CD8-positive, alpha-beta memory T cell (primary cell): ENCODE measurements at regions not wholly inside any gene's neighbourhood (a gene's known extent, or its start where the extent isn't known, plus 50 kb on each side); places are given as distances from the start of the nearest gene placed in this dataset.

Experiments
- CTCF ChIA-PET: fragments of 350-600 bp; sonication (Branson Sonifier 250); formaldehyde crosslinking; loops from one replicate; lab custom pipeline; 2021; ENCODE audit warnings: antibody characterized with exemption; lab: Charles Lee
- POLR2A ChIA-PET: fragments of 350-600 bp; sonication (Branson Sonifier 250); formaldehyde crosslinking; loops from one replicate; lab custom pipeline; 2021; ENCODE audit warnings: antibody characterized with exemption; lab: Charles Lee
- DNase-seq, 5 donors: peaks; one replicate each; pipeline versions ENCODE4 v3.0.0 to v3.0.0-alpha.2; 2020 to 2022; ENCODE audit warnings: mixed read lengths in 1 of 5
- H3K27ac ChIP-seq: one replicate; pipeline ENCODE4 v1.7.0; 2013; ENCODE audit warnings: low read depth, mild to moderate bottlenecking, low read length, moderate library complexity
- H3K27me3 ChIP-seq: 2 replicates; pipeline ENCODE4 v1.7.0; 2013; ENCODE audit warnings: low read length, mild to moderate bottlenecking; ENCODE audit not compliant: insufficient read depth, poor library complexity, severe bottlenecking
- H3K36me3 ChIP-seq: 2 replicates; pipeline ENCODE4 v1.7.0; 2013; ENCODE audit warnings: mild to moderate bottlenecking, low read length, moderate library complexity; ENCODE audit not compliant: insufficient read depth
- H3K4me1 ChIP-seq: 2 replicates; pipeline ENCODE4 v1.7.0; 2013; ENCODE audit warnings: mild to moderate bottlenecking, low read length, moderate library complexity; ENCODE audit not compliant: insufficient read depth
- H3K4me3 ChIP-seq: 2 replicates; pipeline ENCODE4 v1.7.0; 2013; ENCODE audit warnings: mild to moderate bottlenecking, low read length
- H3K9me3 ChIP-seq: 2 replicates; pipeline ENCODE4 v1.7.0; 2013; ENCODE audit warnings: mild to moderate bottlenecking, low read length
- H3K27ac Mint-ChIP-seq, 8 donors: one replicate each; pipeline ENCODE4 v1.8.0; 2020 to 2021; ENCODE audit warnings: mixed read lengths in 8 of 8, mild to moderate bottlenecking in 6 of 8, inconsistent platforms in 3 of 8, moderate library complexity in 3 of 8
- H3K27me3 Mint-ChIP-seq, 2 donors: one replicate each; pipeline ENCODE4 v1.8.0; 2020 to 2021; ENCODE audit warnings: mixed read lengths in 2 of 2, mild to moderate bottlenecking in 1 of 2, moderate library complexity in 1 of 2
- H3K36me3 Mint-ChIP-seq, 3 donors: one replicate each; pipeline ENCODE4 v1.8.0; 2020 to 2021; ENCODE audit warnings: mixed read lengths in 3 of 3, inconsistent platforms in 1 of 3, mild to moderate bottlenecking in 1 of 3
- H3K4me1 Mint-ChIP-seq, 3 donors: one replicate each; pipeline ENCODE4 v1.8.0; 2020 to 2021; ENCODE audit warnings: mixed read lengths in 3 of 3, inconsistent platforms in 1 of 3, mild to moderate bottlenecking in 1 of 3
- H3K4me3 Mint-ChIP-seq, 7 donors: one replicate each; pipeline ENCODE4 v1.8.0; 2020 to 2021; ENCODE audit warnings: mixed read lengths in 7 of 7, mild to moderate bottlenecking in 6 of 7, moderate library complexity in 4 of 7, inconsistent platforms in 2 of 7
- H3K9me3 Mint-ChIP-seq, 5 donors: one replicate each; pipeline ENCODE4 v1.8.0; 2020 to 2022; ENCODE audit warnings: mixed read lengths in 5 of 5, mild to moderate bottlenecking in 3 of 5, moderate library complexity in 2 of 5, inconsistent platforms in 1 of 5

- Histone ChIP-seq H3K36me3 (no peaks in the 10 kb centered on the region), H3K27ac (no peak overlapping the region), H3K4me1 (no peaks in the 10 kb centered on the region), H3K27me3 (no peaks in the 10 kb centered on the region), H3K9me3 (no peaks in the 10 kb centered on the region), H3K4me3 (no peak overlapping the region)
- H3K27me3 Mint-ChIP-seq: no peaks in the 10 kb centered on the region
- DNase-seq: no peak
- ChIA-PET CTCF (no interaction called here), POLR2A (no interaction called here)
- H3K4me1 Mint-ChIP-seq: no peaks in the 10 kb centered on the region
- H3K27ac Mint-ChIP-seq: no peak overlapping the region
- peaks cover 2 to 21% (median 4%) of the 10 kb centered on the region in 5 donors for H3K9me3 Mint-ChIP-seq
- no peaks in the 10 kb centered on the region for H3K36me3 Mint-ChIP-seq
- H3K4me3 Mint-ChIP-seq: no peak overlapping the region
Observed at GRCh38 chr6:9435281-9435680, 979.6 kb downstream of the TFAP2A start.

GRCh38 chr6:9431945-9432344 lies 982.9 kb downstream of the TFAP2A start:
- Histone ChIP-seq H3K27me3 (no peaks in the 10 kb centered on the region), H3K4me3 (no peak overlapping the region), H3K36me3 (no peaks in the 10 kb centered on the region), H3K4me1 (no peaks in the 10 kb centered on the region), H3K27ac (no peak overlapping the region), H3K9me3 (no peaks in the 10 kb centered on the region)
- Mint-ChIP-seq H3K27me3 (no peaks in the 10 kb centered on the region), H3K4me3 (no peak overlapping the region), H3K4me1 (no peaks in the 10 kb centered on the region), H3K9me3 (peaks cover 2 to 14% (median 4%) of the 10 kb centered on the region in 5 donors), H3K27ac (no peak overlapping the region), H3K36me3 (no peaks in the 10 kb centered on the region)
- CTCF ChIA-PET: no interaction called here
- POLR2A ChIA-PET: no interaction called here
- no peak for DNase-seq

- no peaks in the 10 kb centered on the region for H3K36me3 Mint-ChIP-seq
Observed at GRCh38 chr6:9428421-9429172, 986.3 kb downstream of the TFAP2A start.

GRCh38 chr6:9422138-9422537 lies 986.8 kb upstream of the SLC35B3 start:
- Mint-ChIP-seq H3K4me1 (no peaks in the 10 kb centered on the region), H3K36me3 (peaks cover 0 to 1% (median 0%) of the 10 kb centered on the region in 3 donors)
- CTCF ChIA-PET: no interaction called here

More at GRCh38 chr6:9428421-9429172, 986.3 kb downstream of the TFAP2A start:
- POLR2A ChIA-PET: no interaction called here
- no peak overlapping the region for H3K27ac ChIP-seq
- DNase-seq: no peak
- H3K4me3 ChIP-seq: no peak overlapping the region
- no peaks in the 10 kb centered on the region for H3K9me3 ChIP-seq
- Mint-ChIP-seq H3K27ac (no peak overlapping the region), H3K4me1 (no peaks in the 10 kb centered on the region), H3K27me3 (no peaks in the 10 kb centered on the region), H3K9me3 (peaks cover 4 to 9% (median 7%) of the 10 kb centered on the region in 5 donors), H3K4me3 (no peak overlapping the region)
- no peaks in the 10 kb centered on the region for H3K27me3 ChIP-seq
- CTCF ChIA-PET: no interaction called here
- no peaks in the 10 kb centered on the region for H3K4me1 ChIP-seq
- no peaks in the 10 kb centered on the region for H3K36me3 ChIP-seq

GRCh38 chr6:9420316-9421015 lies 985.1 kb upstream of the SLC35B3 start:
- POLR2A ChIA-PET: no interaction called here
- Histone ChIP-seq H3K4me3 (no peak overlapping the region), H3K27ac (no peak overlapping the region), H3K4me1 (no peaks in the 10 kb centered on the region), H3K9me3 (no peaks in the 10 kb centered on the region), H3K27me3 (no peaks in the 10 kb centered on the region), H3K36me3 (no peaks in the 10 kb centered on the region)
- no peaks in the 10 kb centered on the region for H3K27me3 Mint-ChIP-seq
- H3K4me3 Mint-ChIP-seq: no peak overlapping the region
- no peak overlapping the region for H3K27ac Mint-ChIP-seq
- CTCF ChIA-PET: no interaction called here
- H3K36me3 Mint-ChIP-seq: peaks cover 0 to 1% (median 0%) of the 10 kb centered on the region in 3 donors
- peaks cover 2 to 8% (median 5%) of the 10 kb centered on the region in 5 donors for H3K9me3 Mint-ChIP-seq
- H3K4me1 Mint-ChIP-seq: no peaks in the 10 kb centered on the region
- no peak for DNase-seq

More at GRCh38 chr6:9422138-9422537, 986.8 kb upstream of the SLC35B3 start:
- Histone ChIP-seq H3K36me3 (no peaks in the 10 kb centered on the region), H3K4me1 (no peaks in the 10 kb centered on the region), H3K27ac (no peak overlapping the region), H3K27me3 (no peaks in the 10 kb centered on the region), H3K9me3 (no peaks in the 10 kb centered on the region), H3K4me3 (no peak overlapping the region)
- POLR2A ChIA-PET: no interaction called here
- H3K27me3 Mint-ChIP-seq: no peaks in the 10 kb centered on the region
- no peak overlapping the region for H3K27ac Mint-ChIP-seq
- H3K9me3 Mint-ChIP-seq: peaks cover 0 to 8% (median 6%) of the 10 kb centered on the region in 5 donors
- DNase-seq: no peak
- no peak overlapping the region for H3K4me3 Mint-ChIP-seq

GRCh38 chr6:9417400-9417799 lies 982.1 kb upstream of the SLC35B3 start:
- Mint-ChIP-seq H3K27ac (no peak overlapping the region), H3K4me1 (no peaks in the 10 kb centered on the region), H3K27me3 (no peaks in the 10 kb centered on the region), H3K36me3 (peaks cover 0 to 1% (median 0%) of the 10 kb centered on the region in 3 donors), H3K4me3 (no peak overlapping the region), H3K9me3 (peaks cover 0 to 13% (median 3%) of the 10 kb centered on the region in 5 donors)
- no peak overlapping the region for H3K4me3 ChIP-seq
- ChIA-PET CTCF (no interaction called here), POLR2A (no interaction called here)
- H3K36me3 ChIP-seq: no peaks in the 10 kb centered on the region
- H3K9me3 ChIP-seq: no peaks in the 10 kb centered on the region
- DNase-seq: no peak
- H3K27me3 ChIP-seq: no peaks in the 10 kb centered on the region
- no peak overlapping the region for H3K27ac ChIP-seq
- no peaks in the 10 kb centered on the region for H3K4me1 ChIP-seq

- Histone ChIP-seq H3K9me3 (no peaks in the 10 kb centered on the region), H3K27me3 (no peaks in the 10 kb centered on the region), H3K36me3 (no peaks in the 10 kb centered on the region), H3K27ac (no peak overlapping the region), H3K4me3 (no peak overlapping the region), H3K4me1 (no peaks in the 10 kb centered on the region)
- H3K9me3 Mint-ChIP-seq: peaks cover 0 to 11% (median 3%) of the 10 kb centered on the region in 5 donors
- H3K4me1 Mint-ChIP-seq: no peaks in the 10 kb centered on the region
- CTCF ChIA-PET: no interaction called here
- H3K27me3 Mint-ChIP-seq: no peaks in the 10 kb centered on the region
- H3K4me3 Mint-ChIP-seq: no peak overlapping the region
- no peak for DNase-seq
- POLR2A ChIA-PET: no interaction called here
- no peak overlapping the region for H3K27ac Mint-ChIP-seq
- H3K36me3 Mint-ChIP-seq: no peaks in the 10 kb centered on the region
Observed at GRCh38 chr6:9412951-9413559, 977.7 kb upstream of the SLC35B3 start.

- Histone ChIP-seq H3K27me3 (no peaks in the 10 kb centered on the region), H3K27ac (no peak overlapping the region), H3K4me1 (no peaks in the 10 kb centered on the region), H3K9me3 (no peaks in the 10 kb centered on the region), H3K4me3 (no peak overlapping the region), H3K36me3 (no peaks in the 10 kb centered on the region)
- no peaks in the 10 kb centered on the region for H3K27me3 Mint-ChIP-seq
- POLR2A ChIA-PET: no interaction called here
- no peak for DNase-seq
- no peak overlapping the region for H3K27ac Mint-ChIP-seq
- CTCF ChIA-PET: no interaction called here
- peaks cover 0 to 22% (median 3%) of the 10 kb centered on the region in 5 donors for H3K9me3 Mint-ChIP-seq
- H3K4me3 Mint-ChIP-seq: no peak overlapping the region
- H3K4me1 Mint-ChIP-seq: no peaks in the 10 kb centered on the region
- no peaks in the 10 kb centered on the region for H3K36me3 Mint-ChIP-seq
Observed at GRCh38 chr6:9409126-9409525, 973.8 kb upstream of the SLC35B3 start.
